ENCODE measurements at regions not wholly inside any gene's neighbourhood (a gene's known extent, or its start where the extent isn't known, plus 50 kb on each side); places are given as distances from the start of the nearest gene placed in this dataset.
A peak's percentile ranks its signal among the peaks of the same experiment; 100 is the strongest.
"Not testable (repeated sequence)": the region's sequence is repeated elsewhere in the genome, so short reads cannot be mapped to it uniquely, and the experiment has no call there.

DNA sequence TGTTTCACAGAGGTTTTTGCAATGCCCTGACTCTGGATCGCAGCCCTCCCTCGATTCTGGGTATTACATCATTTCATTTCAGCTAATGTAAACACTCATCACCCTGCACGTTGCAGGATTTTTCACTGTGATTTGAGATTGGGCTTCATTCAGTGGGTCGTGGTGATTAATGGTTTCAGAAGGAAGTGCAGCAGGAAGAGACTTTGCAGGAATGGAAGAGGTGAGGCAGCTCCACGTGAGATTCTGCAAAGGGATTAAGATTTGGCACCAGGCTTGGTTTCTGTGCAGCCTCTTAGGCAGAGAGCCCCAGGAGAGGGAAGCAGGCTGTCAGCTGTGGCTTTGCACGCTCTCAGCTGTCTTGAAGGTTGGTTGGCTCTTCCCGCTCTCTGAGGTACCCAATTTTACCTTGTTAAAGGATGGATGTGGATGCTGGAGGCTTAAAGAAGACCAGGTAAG is 95.2 kb downstream of the PLCE1 start:
- no peak for DNase-seq (ENCODE audit: low read depth, low spot score)

DNA sequence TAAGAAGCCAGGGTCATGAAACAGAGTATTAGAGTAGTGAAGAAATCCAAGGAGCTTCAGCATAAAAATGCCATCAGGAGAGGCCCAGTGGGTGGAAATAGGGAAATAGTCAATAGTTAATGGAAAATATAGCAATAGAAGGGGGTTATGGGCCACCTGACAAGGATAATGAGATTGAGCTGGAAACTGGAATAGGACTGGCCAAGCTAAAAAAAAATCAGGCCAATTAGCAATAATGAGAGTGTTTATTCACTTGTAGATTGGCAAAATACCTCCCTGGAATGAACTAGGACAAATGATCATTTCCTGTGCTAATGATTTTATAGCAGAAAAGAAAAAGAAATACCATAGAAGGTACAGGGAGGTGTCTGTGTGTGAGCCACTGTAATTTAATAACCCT is 97.9 kb downstream of the PLCE1 start:
- DNase-seq (ENCODE audit: low read depth, low spot score): no peak

DNA sequence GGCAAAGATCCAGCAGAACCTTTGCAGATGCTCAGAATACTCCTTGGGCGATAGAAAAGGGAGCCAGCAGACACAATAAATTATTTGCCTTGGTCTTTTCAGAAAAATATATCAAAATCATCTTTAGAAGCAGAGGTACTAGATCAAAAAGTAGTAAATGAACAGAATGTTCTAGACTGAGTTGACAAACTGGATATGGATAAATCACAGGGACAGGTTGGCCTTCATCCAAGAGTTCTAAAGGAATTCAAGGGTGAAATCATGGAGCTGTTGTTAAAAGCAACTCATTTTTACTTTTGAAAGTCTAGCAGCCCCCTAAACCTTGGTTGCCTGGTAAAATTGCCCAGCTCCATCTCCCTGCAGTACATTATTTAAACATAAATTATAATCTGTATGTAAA is 99.1 kb downstream of the PLCE1 start:
- DNase-seq (ENCODE audit: low read depth, low spot score): no peak

DNA sequence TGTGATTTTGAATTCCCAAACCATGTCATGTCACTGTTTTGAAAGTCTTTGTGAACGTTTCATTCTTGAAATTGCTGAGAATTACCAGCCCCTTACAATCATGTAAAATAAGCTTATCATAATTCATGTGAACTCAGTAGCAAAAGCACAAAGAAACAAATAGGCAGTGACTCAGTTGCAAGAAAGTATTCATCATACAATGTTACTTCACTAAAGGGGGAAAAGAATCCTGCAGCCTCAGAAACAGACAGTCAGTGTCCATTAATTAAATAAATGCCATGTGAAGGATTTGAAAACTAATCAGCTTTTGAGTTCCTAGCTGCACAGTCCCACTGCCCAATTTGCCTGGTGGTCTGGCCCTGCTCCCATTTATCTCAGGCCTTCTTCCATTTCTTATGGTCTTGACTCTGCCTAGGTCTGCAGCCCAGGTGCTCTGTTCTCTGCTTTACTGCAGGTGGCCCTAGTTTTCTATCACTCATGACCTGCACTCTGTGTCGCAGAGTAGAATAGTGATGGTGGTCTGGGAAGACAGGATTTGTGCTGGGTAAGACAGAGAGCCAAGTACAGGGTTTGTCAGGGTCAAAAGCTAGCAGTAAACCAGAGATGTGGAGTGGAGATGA is 99.7 kb downstream of the PLCE1 start:
- no peak for DNase-seq (ENCODE audit: low read depth, low spot score)

DNA sequence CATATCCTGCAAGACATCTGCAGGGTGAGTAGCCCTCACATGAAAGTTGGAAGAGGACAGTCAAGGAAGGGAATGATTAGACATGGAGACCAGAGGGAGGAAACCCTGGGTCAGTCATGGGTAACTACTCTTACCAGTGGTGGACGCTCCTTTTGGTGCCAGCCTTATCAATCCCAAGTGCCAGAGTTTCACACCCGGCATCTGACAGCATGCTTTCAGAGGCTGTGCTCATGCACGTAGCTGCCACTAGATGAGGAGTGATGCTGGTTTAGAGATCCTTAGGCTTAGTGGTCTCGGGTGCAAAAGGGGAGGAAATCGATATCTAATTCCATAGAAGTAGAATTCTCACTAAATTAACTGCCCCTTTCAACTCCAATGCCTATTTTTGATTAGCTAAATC is 100.8 kb downstream of the PLCE1 start:
- DNase-seq (ENCODE audit: low read depth, low spot score): no peak

DNA sequence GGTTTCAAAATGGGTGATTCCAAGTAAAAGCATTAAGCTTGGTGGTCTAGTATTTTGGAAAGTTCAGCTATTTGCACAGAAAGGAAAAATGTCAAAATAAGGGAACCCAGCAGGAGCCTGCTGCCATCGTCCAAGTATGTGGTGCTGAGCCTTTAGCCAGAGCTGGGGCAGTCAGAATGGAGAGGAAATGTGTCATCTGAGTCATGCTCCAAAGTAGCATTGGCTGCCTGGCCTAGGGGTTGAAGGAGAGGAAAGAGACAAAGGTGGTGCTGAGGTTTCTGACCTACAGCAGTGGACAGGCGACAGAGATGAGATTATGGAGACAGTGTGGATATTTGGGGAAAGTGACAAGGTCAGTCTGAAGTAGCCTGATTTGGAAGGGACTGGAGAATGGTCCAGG is 103.9 kb downstream of the PLCE1 start:
- DNase-seq (ENCODE audit: low read depth, low spot score): no peak

DNA sequence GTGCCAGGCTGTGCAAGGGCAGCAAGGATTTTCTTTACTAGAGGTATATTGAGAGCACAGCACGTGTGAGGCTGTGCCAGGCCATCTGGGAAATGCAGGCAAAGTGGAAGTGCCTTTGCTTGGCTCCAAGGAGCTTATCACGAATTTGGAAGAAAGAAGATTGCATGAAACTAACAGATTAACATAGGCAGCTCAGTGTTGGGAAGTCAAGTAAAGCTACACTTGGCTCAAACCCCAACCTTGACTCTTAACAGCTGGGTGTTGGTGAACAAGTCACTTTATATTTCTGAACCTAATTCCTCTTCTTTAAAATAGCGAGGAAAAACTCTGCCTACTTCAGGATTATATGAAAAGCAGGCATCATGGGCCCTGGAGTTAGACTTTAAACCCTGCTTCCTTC is 105.2 kb downstream of the PLCE1 start:
- DNase-seq (ENCODE audit: low read depth, low spot score): no peak

DNA sequence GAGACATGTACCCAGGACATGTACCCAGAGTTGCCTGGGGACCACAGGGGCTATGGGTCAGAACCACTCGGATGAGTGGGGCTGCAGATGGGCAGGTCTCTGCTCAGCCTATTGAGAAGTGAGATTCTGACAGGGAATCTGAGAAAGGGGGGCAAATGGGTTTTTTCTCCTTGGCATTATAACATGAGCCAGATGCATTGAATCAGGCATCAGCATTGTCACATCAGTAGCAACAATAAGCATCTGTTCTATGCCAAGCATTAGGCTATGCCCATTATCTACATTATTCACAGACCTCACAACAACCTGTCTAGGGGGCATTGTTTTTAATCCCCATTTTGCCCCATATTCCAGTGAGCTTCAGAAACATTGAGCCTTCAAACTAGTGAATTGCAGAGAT is 108.2 kb downstream of the PLCE1 start:
- DNase-seq (ENCODE audit: low read depth, low spot score): no peak

DNA sequence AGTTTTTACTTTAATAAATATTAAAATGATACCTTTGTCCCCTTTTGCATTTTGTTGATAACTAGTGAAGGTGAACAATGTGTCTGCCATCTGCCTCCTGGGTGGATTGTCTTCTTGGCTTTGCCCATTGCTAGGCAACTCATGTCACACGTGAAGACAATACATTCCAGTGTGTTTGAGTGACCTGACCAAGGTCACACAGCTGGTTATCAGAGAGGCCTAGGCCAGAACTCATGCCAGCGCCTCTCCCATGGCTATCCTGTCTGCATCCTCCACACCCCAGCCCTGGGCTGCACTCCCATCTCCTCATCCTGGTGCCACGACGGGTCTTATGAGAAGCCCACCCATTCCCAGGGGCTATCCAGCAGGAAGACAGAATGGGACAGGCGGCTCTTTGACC is 108.7 kb downstream of the PLCE1 start:
- no peak for DNase-seq (ENCODE audit: low read depth, low spot score)

DNA sequence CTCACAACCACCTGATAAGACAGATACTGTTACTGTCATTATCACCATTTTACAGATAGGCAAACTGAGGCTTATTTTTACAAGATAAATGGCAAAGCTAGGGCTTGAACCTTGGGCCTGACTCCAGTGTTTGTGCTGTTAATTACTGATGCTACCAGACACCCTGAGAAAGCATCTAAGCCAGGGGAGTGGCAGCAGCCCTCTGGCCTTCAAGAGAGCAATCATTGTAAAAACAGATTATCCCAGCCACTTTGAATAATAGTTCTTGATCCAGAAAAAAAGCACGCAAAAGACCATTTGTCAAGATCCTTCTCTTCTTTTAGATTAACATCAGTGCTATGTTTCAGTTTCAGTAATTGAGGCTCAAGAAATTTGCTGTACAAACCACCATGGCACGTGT is 109.5 kb downstream of the PLCE1 start:
- DNase-seq (ENCODE audit: low read depth, low spot score): no peak

DNA sequence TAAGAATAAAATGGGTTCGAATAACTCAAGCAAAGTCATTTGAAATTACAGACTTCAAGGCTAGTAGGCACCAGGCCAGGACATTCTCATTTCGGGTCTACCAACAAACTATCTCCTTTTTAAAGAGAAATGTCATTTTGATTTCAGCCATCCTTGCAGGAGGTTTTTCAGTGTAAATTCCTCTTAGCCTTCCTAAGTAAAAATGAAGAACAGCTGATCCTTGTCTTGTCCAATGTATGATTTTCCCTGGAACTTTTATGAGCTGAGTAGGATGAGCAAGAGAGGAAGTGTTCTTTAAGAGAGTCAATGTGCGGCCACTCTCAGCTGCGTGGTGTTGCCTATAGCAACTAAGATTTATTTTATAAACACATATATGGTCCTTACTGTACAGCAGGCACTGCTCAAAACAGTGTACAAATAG is 110.1 kb downstream of the PLCE1 start:
- no peak for DNase-seq (ENCODE audit: low read depth, low spot score)

DNA sequence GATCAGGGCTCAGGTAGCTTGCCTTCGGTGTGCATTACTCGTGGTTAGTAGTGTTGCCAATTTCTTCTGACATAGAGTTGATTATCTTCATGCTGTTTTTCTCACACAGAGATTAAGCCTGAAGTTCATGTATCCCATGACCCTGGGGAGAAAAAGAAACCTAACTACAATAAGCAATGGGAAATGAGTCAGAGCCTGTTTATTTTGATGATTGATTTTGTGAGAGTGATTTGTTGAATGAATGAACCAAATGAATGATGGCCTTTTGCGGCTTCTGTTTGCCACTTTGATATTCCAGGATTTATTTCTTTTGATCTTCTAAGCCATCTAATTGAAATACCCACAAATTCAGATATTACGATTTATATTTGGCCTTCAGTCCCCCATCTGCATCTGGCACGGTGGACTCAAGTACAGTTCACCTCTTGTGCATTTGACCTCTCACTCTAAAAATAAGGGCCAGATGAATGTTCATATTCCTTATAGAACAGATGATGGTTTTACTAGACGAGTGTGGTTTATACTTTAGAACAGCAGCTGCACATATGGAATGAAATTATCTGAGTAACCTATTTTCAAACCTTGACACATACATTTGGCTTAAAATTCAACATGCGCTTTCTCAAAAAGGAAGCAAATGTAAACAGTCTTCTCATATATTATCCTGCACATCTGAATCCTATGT is 110.7 kb downstream of the PLCE1 start:
- no peak for DNase-seq (ENCODE audit: low read depth, low spot score)

DNA sequence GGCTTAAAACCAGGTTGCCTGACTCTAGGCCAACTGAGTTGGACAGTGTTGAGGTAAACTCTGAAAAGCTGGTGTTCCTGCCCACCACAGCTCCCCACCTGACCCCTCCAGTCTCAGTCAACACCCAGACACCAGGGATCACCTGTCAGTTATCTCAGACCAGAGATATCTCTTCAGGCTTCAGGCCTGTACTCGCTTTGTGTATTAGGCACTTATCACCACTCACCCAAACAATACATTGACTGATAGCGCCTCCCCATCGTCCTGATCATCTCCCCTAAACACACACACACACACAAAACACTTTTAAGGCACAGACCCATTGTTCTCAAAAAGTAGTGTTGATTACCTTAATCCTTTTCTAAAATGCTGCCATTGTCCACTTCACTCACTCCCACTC is 111.5 kb downstream of the PLCE1 start:
- no peak for DNase-seq (ENCODE audit: low read depth, low spot score)

DNA sequence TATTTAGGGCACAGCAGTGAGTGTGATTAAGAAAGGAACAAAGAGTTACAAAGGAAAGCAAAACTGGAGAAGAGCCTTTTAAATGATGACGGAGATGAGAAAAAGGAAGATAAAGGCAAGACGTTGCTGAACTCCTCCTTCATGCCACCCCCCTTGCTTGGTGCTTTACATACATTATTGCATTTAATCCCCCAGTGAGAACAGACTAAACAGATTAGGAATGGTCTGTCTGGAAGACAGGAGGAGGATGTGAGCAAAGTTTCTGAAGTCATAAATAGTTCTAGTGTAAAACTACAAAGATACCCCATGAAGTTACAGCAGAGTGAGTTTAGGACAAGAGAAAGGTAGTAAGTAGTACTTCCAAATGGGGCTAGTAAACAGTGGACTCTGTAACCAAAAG is 113.5 kb downstream of the PLCE1 start:
- no peak for DNase-seq (ENCODE audit: low read depth, low spot score)

DNA sequence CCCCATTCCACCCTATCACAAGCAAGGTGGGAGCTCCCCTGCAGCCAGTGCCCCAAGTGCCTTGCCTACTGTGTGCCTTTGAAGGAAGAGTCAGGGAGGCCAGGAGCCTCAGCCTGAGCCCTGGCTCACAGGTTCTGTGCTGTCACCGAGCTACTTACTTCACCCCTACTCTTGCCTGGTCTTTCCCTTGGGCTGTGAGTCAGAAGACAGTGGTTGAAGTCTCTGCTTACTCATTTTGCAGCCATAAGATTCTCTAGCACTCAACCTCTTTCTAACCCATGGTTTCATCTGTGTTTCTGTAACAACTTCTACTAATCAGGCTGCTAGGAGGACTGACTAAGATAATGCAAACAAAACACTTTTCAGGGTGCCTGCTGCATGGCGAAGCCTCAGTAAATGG is 114.5 kb downstream of the PLCE1 start:
- DNase-seq (ENCODE audit: low read depth, low spot score): no peak

DNA sequence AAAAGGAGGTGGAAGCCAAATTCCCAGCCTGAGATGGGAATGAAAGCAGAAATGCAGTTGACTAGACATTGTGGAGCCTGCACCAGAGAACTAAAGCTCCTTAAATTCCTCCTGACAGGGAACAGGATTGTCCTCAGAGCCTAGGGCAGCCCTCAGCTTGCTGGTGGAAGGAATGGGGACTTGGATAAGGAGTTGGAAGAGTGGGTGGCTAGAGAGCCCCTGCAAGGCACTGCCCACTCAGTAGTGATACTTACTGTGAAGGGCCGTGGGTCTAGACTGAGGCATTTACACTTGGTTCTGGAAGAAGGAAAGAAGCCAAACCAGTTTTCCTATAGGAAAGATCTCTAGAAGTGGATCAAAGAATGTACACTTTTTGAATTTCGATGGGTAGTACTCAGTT is 117.6 kb downstream of the PLCE1 start:
- DNase-seq (ENCODE audit: low read depth, low spot score): no peak

DNA sequence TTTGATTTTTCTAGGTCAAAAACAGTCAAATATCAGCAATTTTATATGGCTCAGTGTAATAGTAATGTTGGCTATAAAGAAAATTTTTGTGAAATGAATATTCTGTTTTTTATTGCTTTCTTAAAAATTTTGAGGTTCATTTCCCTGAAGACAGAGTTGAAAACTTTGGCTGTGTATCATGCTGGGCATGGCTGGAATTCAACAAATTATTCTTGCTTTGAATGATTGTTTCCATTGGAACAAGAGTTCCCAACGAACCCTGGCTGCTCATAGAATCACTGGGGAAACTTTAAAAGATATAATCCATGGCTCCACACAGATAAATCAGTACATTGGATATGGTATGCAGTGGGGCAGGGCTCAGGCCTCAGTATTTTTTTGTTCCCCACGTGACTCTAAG is 118.6 kb downstream of the PLCE1 start:
- DNase-seq (ENCODE audit: low read depth, low spot score): no peak

DNA sequence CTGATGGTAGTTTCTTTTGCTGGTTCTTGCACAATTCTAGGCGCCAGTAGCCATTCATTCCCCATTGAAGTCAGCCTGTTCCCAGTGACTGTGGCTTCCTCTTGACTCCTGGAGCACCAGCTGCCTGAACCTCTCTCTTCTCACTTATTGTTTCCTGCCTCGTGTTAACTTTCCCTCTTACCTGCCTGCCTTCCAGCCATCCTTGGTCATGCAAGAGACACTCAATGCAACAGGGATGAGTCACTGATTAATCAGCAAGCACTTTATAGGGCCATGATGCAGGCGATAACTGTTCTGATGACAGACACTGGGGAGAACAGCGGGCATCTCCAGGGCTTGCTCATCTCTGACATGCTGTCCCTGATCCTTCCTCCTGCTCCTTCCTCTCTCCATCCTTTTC is 122.0 kb downstream of the PLCE1 start:
- no peak for DNase-seq (ENCODE audit: low read depth, low spot score)

DNA sequence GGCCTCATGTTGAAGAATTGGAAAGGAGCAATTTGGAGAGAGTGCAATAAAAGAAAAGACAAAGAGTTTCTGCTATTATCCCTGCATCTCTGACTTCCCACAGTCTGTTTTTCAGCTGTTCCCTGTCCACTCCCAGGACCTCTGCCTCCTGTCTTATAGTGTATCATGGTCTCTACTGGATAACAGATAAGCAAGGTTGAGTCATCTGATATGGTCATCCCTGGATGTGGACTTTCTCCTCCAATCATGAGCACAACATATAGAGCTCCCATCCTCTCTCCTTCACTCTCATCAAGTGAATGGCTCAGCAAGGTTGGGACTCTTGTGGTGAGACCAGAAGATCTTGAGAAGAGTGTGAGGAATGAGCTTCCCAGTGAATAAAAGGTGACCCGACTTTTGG is 123.1 kb downstream of the PLCE1 start:
- no peak for DNase-seq (ENCODE audit: low read depth, low spot score)

DNA sequence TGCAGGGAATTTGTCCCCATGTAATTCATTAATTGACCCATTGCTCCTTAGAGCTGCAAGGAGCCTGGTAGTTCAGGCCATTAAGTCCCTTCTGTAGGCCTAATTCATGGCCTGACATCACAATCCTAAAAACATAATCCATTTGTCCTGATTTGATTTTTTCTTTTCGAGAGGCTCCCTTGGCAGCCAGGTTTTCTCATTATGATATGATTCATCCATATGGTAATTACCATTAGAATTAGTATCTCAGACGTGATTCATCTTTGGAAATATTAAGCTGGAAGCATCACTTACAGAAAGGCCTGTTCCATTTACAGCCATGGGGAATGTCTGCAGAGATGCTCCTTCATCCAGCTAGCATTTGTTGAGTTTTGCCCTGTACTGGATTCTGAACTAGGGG is 128.5 kb downstream of the PLCE1 start:
- DNase-seq (ENCODE audit: low read depth, low spot score): no peak

DNA sequence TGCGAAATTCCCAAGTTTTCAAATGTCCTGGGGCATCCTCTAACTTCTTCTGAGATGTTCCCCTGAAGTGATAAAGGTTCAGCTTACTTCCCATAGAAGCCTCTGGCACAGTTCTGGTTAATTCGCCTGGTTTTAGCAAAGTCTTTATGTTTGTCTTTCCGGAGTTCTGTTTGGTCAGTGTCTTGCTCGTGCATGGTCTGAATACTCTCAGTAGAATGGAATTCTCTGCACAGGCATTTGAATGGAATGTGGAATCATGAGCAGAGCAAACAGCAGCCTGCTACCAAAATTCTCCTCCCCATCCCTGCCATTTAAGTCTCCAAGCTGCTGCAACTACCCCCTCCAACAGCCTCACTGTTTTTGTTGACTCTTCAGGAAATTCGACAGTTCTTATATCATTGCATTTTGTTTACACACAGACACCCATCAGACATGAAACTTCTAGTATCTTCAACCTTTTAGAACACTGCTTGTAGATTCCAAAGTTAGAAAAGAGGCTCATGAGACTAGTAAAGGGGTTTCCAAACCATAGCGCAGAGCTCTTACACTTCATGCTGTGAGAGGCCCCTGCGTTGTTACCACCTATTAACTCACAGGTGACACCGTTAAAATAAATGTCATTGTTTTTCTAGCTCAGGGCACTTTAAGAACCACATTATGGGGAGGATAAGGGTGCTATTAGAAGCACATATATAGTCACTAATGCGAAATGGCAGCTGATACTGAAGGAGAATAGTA is 129.7 kb downstream of the PLCE1 start:
- peak; percentile 71 for DNase-seq (ENCODE audit: low read depth, low spot score)

DNA sequence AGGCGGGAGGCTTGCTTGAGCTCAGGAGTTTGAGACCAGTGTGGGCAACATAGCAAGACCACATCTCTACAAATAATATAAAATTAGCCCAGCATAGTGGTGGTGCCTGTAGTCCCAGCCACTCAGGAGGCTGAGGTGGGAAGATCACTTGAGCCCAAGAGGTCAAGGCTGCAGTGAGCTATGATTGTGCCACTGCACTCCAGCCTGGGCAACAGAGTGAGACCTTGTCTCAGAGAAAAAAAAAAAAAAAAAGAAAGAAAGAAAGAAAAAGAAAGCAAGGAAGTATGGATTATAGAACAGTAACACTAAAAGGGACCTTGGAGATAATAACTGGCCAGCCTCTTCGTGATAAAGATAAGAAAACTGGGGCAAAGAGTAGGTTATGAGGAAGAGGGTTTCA is 130.4 kb downstream of the PLCE1 start:
- not testable (repeated sequence) for DNase-seq (ENCODE audit: low read depth, low spot score)

DNA sequence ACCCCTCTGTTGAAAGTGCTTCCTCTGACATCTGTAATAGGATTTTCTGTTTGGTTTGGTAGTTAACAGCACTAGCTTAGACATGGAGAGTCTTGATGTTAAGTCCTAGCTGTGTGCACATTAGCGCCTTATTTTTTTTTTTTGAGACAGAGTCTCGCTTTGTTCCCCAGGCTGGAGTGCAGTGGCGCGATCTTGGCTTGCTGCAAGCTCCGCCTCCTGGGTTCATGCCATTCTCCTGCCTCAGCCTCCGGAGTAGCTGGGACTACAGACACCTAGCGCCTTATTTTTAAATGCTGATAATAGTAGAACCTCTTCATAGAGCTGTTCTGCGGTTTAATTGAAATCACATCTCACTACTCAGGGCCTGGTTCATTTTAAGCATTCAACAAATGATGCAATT is 131.5 kb downstream of the PLCE1 start:
- not testable (repeated sequence) for DNase-seq (ENCODE audit: low read depth, low spot score)
